Hepatocyte (in vitro differentiated cells): ENCODE measurements at regions not wholly inside any gene's neighbourhood (a gene's known extent, or its start where the extent isn't known, plus 50 kb on each side); places are given as distances from the start of the nearest gene placed in this dataset.

Source experiments
- DNase-seq: peaks from one replicate; pipeline ENCODE4 v3.0.0-alpha.2; 2016; ENCODE audit warnings: low spot score
- H2AFZ ChIP-seq: fragments of 200-600 bp; sonication (generic); 2 replicates; pipeline ENCODE4 v1.6.0; 2016; ENCODE audit warnings: antibody characterized with exemption, mild to moderate bottlenecking
- H3K27ac ChIP-seq: fragments of 200-600 bp; sonication (generic); 2 replicates; pipeline ENCODE4 v1.5.1; 2016; ENCODE audit warnings: mild to moderate bottlenecking
- H3K27me3 ChIP-seq: fragments of 200-600 bp; sonication (generic); 2 replicates; pipeline ENCODE4 v1.6.1; 2016
- H3K36me3 ChIP-seq: fragments of 200-600 bp; sonication (generic); replicated peaks from 2 replicates; pipeline ENCODE4 v1.5.1; 2016; ENCODE audit warnings: low read depth; ENCODE audit not compliant: insufficient read depth
- H3K4me1 ChIP-seq: fragments of 200-600 bp; sonication (generic); 2 replicates; pipeline ENCODE4 v1.5.1; 2016; ENCODE audit warnings: mild to moderate bottlenecking, moderate library complexity; ENCODE audit not compliant: insufficient read depth
- H3K4me2 ChIP-seq: fragments of 200-600 bp; sonication (generic); 2 replicates; pipeline ENCODE4 v1.6.0; 2016
- H3K4me3 ChIP-seq: fragments of 200-600 bp; sonication (generic); 2 replicates; pipeline ENCODE4 v1.5.1; 2016; ENCODE audit warnings: mild to moderate bottlenecking
- H3K79me2 ChIP-seq: fragments of 200-600 bp; sonication (generic); 2 replicates; pipeline ENCODE4 v1.6.0; 2017; ENCODE audit warnings: mild to moderate bottlenecking
- H3K9me2 ChIP-seq: fragments of 200-600 bp; sonication (generic); replicated peaks from 2 replicates; pipeline ENCODE4 v1.6.0; 2017; ENCODE audit warnings: mild to moderate bottlenecking; ENCODE audit not compliant: insufficient read depth
- H3K9me3 ChIP-seq: fragments of 200-600 bp; sonication (generic); 2 replicates; pipeline ENCODE4 v1.5.1; 2016; ENCODE audit warnings: low read depth, mild to moderate bottlenecking
- H4K20me1 ChIP-seq: fragments of 200-600 bp; sonication (generic); 2 replicates; pipeline ENCODE4 v1.6.0; 2016; ENCODE audit warnings: mild to moderate bottlenecking; ENCODE audit not compliant: insufficient read depth, poor library complexity, severe bottlenecking
- EZH2 ChIP-seq: fragments of 200-600 bp; sonication (generic); IDR thresholded peaks from 2 replicates; pipeline ENCODE4 v1.6.1; 2016; ENCODE audit warnings: antibody characterized with exemption, mild to moderate bottlenecking, borderline replicate concordance
- EZH2phosphoT487 ChIP-seq: fragments of 200-600 bp; sonication (generic); IDR thresholded peaks from one replicate; pipeline ENCODE4 v1.6.1; 2018; ENCODE audit warnings: antibody characterized with exemption, mild to moderate bottlenecking, low read depth, moderate library complexity; ENCODE audit not compliant: unreplicated experiment, severe bottlenecking
- WGBS: methylation state at CpG from one replicate; pipeline ENCODE4 v1.1.6; 2016; ENCODE audit warnings: low lambda C conversion rate; ENCODE audit errors: missing lambda C conversion rate; 5-methylcytosine and 5-hydroxymethylcytosine counted together
- TF ChIP-seq, protein P1 (sequence below): fragments of 200-600 bp; sonication (generic); IDR thresholded peaks from 2 replicates; pipeline ENCODE4 v1.5.1; 2016; ENCODE audit warnings: antibody characterized with exemption, mild to moderate bottlenecking; ENCODE audit not compliant: poor library complexity

GRCh38 chr12:41709463-41710285 is 435.0 kb downstream of the GXYLT1 start:
- 26% methylated on average over 5 of the region's 5 CpGs for WGBS
- no peaks in the 10 kb centered on the region for H3K9me2 ChIP-seq
- no peaks in the 10 kb centered on the region for H3K79me2 ChIP-seq
- no peaks in the 10 kb centered on the region for H3K27me3 ChIP-seq
- no peaks in the 10 kb centered on the region for H4K20me1 ChIP-seq
- no peak for TF ChIP-seq EZH2
- TF ChIP-seq EZH2phosphoT487, result no peak
- TF ChIP-seq, protein P1, sequence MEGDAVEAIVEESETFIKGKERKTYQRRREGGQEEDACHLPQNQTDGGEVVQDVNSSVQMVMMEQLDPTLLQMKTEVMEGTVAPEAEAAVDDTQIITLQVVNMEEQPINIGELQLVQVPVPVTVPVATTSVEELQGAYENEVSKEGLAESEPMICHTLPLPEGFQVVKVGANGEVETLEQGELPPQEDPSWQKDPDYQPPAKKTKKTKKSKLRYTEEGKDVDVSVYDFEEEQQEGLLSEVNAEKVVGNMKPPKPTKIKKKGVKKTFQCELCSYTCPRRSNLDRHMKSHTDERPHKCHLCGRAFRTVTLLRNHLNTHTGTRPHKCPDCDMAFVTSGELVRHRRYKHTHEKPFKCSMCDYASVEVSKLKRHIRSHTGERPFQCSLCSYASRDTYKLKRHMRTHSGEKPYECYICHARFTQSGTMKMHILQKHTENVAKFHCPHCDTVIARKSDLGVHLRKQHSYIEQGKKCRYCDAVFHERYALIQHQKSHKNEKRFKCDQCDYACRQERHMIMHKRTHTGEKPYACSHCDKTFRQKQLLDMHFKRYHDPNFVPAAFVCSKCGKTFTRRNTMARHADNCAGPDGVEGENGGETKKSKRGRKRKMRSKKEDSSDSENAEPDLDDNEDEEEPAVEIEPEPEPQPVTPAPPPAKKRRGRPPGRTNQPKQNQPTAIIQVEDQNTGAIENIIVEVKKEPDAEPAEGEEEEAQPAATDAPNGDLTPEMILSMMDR, result no peak
- H3K27ac ChIP-seq, result peak overlapping the region; percentile 23
- no peak overlapping the region for H2AFZ ChIP-seq
- H3K9me3 ChIP-seq, result no peaks in the 10 kb centered on the region
- H3K4me2 ChIP-seq, result no peak overlapping the region
- peak; percentile 23 for DNase-seq
- no peaks in the 10 kb centered on the region for H3K36me3 ChIP-seq
- H3K4me1 ChIP-seq, result no peaks in the 10 kb centered on the region
- H3K4me3 ChIP-seq, result no peak overlapping the region

DNA sequence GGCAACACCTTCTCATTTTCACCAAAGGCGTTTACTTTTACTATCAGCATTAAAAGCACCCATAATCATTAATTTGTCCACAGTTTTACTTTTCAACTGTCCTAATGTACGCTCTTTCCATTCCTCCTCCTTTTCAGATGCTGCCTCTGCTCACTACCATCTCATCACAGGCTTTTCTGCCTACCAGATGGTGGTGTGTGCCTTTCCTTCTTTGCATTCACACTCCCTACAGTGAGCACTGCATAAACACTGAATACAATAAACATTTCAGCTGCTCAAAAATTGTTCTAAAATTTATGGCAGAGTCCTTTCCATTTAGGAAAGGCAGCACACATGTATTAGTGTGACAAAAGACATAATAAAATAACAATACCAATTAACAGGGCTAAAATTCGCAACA is 435.7 kb downstream of the GXYLT1 start:
- no peak overlapping the region for H3K4me2 ChIP-seq
- no peaks in the 10 kb centered on the region for H3K4me1 ChIP-seq
- no peak overlapping the region for H2AFZ ChIP-seq
- H3K27ac ChIP-seq, result peak overlapping the region; percentile 23
- H4K20me1 ChIP-seq, result no peaks in the 10 kb centered on the region
- no peak for DNase-seq
- H3K79me2 ChIP-seq, result no peaks in the 10 kb centered on the region
- 72% methylated on average over 3 of the region's 3 CpGs for WGBS
- no peaks in the 10 kb centered on the region for H3K9me2 ChIP-seq
- TF ChIP-seq EZH2phosphoT487 (no peak), EZH2 (no peak)
- TF ChIP-seq, protein P1, result no peak
- H3K27me3 ChIP-seq, result no peaks in the 10 kb centered on the region
- no peaks in the 10 kb centered on the region for H3K9me3 ChIP-seq
- no peak overlapping the region for H3K4me3 ChIP-seq
- no peaks in the 10 kb centered on the region for H3K36me3 ChIP-seq

- WGBS, result 94% methylated on average over 1 of the region's 1 CpG
- H3K79me2 ChIP-seq, result no peaks in the 10 kb centered on the region
- no peaks in the 10 kb centered on the region for H3K27me3 ChIP-seq
- H3K4me2 ChIP-seq, result no peak overlapping the region
- no peak for DNase-seq
- TF ChIP-seq, protein P1, result no peak
- no peak for TF ChIP-seq EZH2phosphoT487
- no peak for TF ChIP-seq EZH2
- no peak overlapping the region for H2AFZ ChIP-seq
- H4K20me1 ChIP-seq, result no peaks in the 10 kb centered on the region
- no peaks in the 10 kb centered on the region for H3K36me3 ChIP-seq
- no peaks in the 10 kb centered on the region for H3K4me1 ChIP-seq
- H3K27ac ChIP-seq, result no peak overlapping the region
- H3K4me3 ChIP-seq, result no peak overlapping the region
- H3K9me3 ChIP-seq, result no peaks in the 10 kb centered on the region
- H3K9me2 ChIP-seq, result no peaks in the 10 kb centered on the region
Observed at GRCh38 chr12:41706376-41706775, 438.3 kb downstream of the GXYLT1 start.
